HCT116 (cell line): ENCODE measurements at regions not wholly inside any gene's neighbourhood (a gene's known extent, or its start where the extent isn't known, plus 50 kb on each side); places are given as distances from the start of the nearest gene placed in this dataset.

ENCODE experiments used
- ATAC-seq: fragments of 200-7000 bp; cut with Tn5 transposase; 2 replicates; pipeline ENCODE4 v1.9.1; 2020; ENCODE audit warnings: mild to moderate bottlenecking, moderate library complexity
- BruUV-seq: library from RNA; stranded (reverse); fragments of 400-500 nt; replicated peaks from 2 replicates; lab custom pipeline; 2021; lab: Mats Ljungman, UMichigan
- CTCF ChIA-PET: fragments of 300-600 bp; sonication (Branson Sonifier 250); formaldehyde crosslinking; loops from one replicate; lab custom pipeline; 2021; ENCODE audit warnings: antibody characterized with exemption; lab: Charles Lee
- POLR2A ChIA-PET: fragments of 300-600, 350-600 bp; sonication (Branson Sonifier 250); formaldehyde crosslinking; loops from one replicate; lab custom pipeline; 2021; ENCODE audit warnings: antibody characterized with exemption; lab: Charles Lee
- RAD21 ChIA-PET, 2 experiments: fragments of 300-600 bp; sonication (Branson Sonifier 250); formaldehyde crosslinking; loops; one replicate each; lab custom pipeline; 2023; ENCODE audit warnings: low total read pairs in 2 of 2; ENCODE audit not compliant: uncharacterized antibody in 2 of 2, unreplicated experiment in 2 of 2, low non-redundant PET in 1 of 2; lab: Charles Lee
- DNase-seq: peaks from one replicate; pipeline ENCODE4 v3.0.0-alpha.2; 2010; ENCODE audit warnings: low read depth, low spot score
- H2AFZ ChIP-seq: fragments of 200-600 bp; shearing (Covaris generic), sonication (generic); 2 replicates; pipeline ENCODE4 v1.6.1; 2017; ENCODE audit warnings: low read depth, mixed run types, mixed read lengths, antibody characterized with exemption, low read length; ENCODE audit not compliant: poor library complexity, severe bottlenecking
- H3K27ac ChIP-seq: 2 replicates; pipeline ENCODE4 v1.5.1; 2012; ENCODE audit warnings: low read depth, low read length
- H3K27me3 ChIP-seq: fragments of 200-600 bp; sonication (generic); 2 replicates; pipeline ENCODE4 v1.6.1; 2016; ENCODE audit warnings: mixed run types, low read length, mixed read lengths; ENCODE audit not compliant: insufficient read depth
- H3K36me3 ChIP-seq, 2 experiments: fragments of 200-500 bp in 1 of 2; fragments of 200-600 bp in 1 of 2; sonication (Bioruptor generic) in 1 of 2; sonication (generic) in 1 of 2; 2 replicates each; pipeline versions ENCODE4 v1.5.1 to v1.6.1; 2014 to 2016; ENCODE audit warnings: low read length in 2 of 2, inconsistent platforms in 1 of 2, mixed read lengths in 1 of 2, mixed run types in 1 of 2; ENCODE audit not compliant: insufficient read depth in 2 of 2, control insufficient read depth in 1 of 2
- H3K4me1 ChIP-seq, 2 experiments: fragments of 200-600 bp in 1 of 2; sonication (generic) in 1 of 2; 2 replicates each; pipeline versions ENCODE4 v1.5.1 to v1.6.1; 2012 to 2017; ENCODE audit warnings: low read length in 2 of 2, inconsistent platforms in 1 of 2, mild to moderate bottlenecking in 1 of 2, mixed read lengths in 1 of 2, mixed run types in 1 of 2, moderate library complexity in 1 of 2; ENCODE audit not compliant: insufficient read depth in 2 of 2, control insufficient read depth in 1 of 2
- H3K4me2 ChIP-seq: fragments of 200-600 bp; sonication (generic); 2 replicates; pipeline ENCODE4 v1.6.1; 2017; ENCODE audit warnings: mixed run types, low read length, mixed read lengths
- H3K4me3 ChIP-seq, 2 experiments: fragments of 200-600 bp in 1 of 2; sonication (generic) in 1 of 2; replicated peaks in 1 of 2; 2 replicates each; pipeline ENCODE4 v1.5.1; 2011 to 2016; ENCODE audit warnings: low read length in 2 of 2, control low read depth in 1 of 2, low read depth in 1 of 2, mild to moderate bottlenecking in 1 of 2, mixed read lengths in 1 of 2, mixed run types in 1 of 2
- H3K79me2 ChIP-seq: fragments of 200-600 bp; sonication (generic); 2 replicates; pipeline ENCODE4 v1.6.1; 2017; ENCODE audit warnings: mild to moderate bottlenecking, mixed run types, low read length, moderate library complexity, mixed read lengths; ENCODE audit not compliant: insufficient read depth
- H3K9ac ChIP-seq: fragments of 200-600 bp; sonication (generic); 2 replicates; pipeline ENCODE4 v1.6.1; 2016; ENCODE audit warnings: low read length, mixed read lengths
- H3K9me2 ChIP-seq: fragments of 200-600 bp; sonication (generic), shearing (Covaris generic); 2 replicates; pipeline ENCODE4 v1.6.1; 2017; ENCODE audit warnings: mixed run types, mild to moderate bottlenecking, moderate library complexity; ENCODE audit not compliant: insufficient read depth
- H3K9me3 ChIP-seq, 2 experiments: fragments of 200-500 bp in 1 of 2; fragments of 200-600 bp in 1 of 2; sonication (Bioruptor generic) in 1 of 2; sonication (generic) in 1 of 2; 2 replicates each; pipeline ENCODE4 v1.6.1; 2014 to 2017; ENCODE audit warnings: low read length in 2 of 2, mixed read lengths in 2 of 2, inconsistent platforms in 1 of 2, low read depth in 1 of 2, mild to moderate bottlenecking in 1 of 2, mixed run types in 1 of 2, moderate library complexity in 1 of 2; ENCODE audit not compliant: control insufficient read depth in 1 of 2, insufficient read depth in 1 of 2
- H4K20me1 ChIP-seq: fragments of 200-600 bp; sonication (generic), shearing (Covaris generic); 2 replicates; pipeline ENCODE4 v1.6.1; 2017; ENCODE audit warnings: mixed run types, mild to moderate bottlenecking, moderate library complexity; ENCODE audit not compliant: insufficient read depth
- ATF3 ChIP-seq: IDR thresholded peaks from 2 replicates; pipeline ENCODE4 v1.6.1; 2012
- CTCF ChIP-seq, 3 experiments: fragments of 200-600 bp in 1 of 3; sonication (generic) in 1 of 3; IDR thresholded peaks in 2 of 3; conservative IDR thresholded peaks in 1 of 3; 2 replicates each; pipeline ENCODE4 v1.5.1; 2012 to 2017; ENCODE audit warnings: low read depth in 2 of 3, low read length in 2 of 3, antibody characterized with exemption in 1 of 3, borderline replicate concordance in 1 of 3, control low read depth in 1 of 3, mild to moderate bottlenecking in 1 of 3, mixed read lengths in 1 of 3, mixed run types in 1 of 3, moderate library complexity in 1 of 3; ENCODE audit not compliant: insufficient read depth in 1 of 3
- POLR2A ChIP-seq: IDR thresholded peaks from 2 replicates; pipeline ENCODE4 v1.7.0; 2011; ENCODE audit warnings: borderline replicate concordance; ENCODE audit not compliant: insufficient read depth, insufficient read length; ENCODE audit errors: extremely low read depth
- POLR2AphosphoS5 ChIP-seq: IDR thresholded peaks from 2 replicates; pipeline ENCODE4 v1.6.1; 2011; ENCODE audit warnings: mild to moderate bottlenecking, low read depth, low read length, moderate library complexity
- RAD21 ChIP-seq: IDR thresholded peaks from 2 replicates; pipeline ENCODE4 v1.6.1; 2012; ENCODE audit warnings: low read depth, mild to moderate bottlenecking
- ZBTB33 ChIP-seq: IDR thresholded peaks from 2 replicates; pipeline ENCODE4 v1.6.1; 2011; ENCODE audit warnings: mild to moderate bottlenecking, low read length, moderate library complexity; ENCODE audit not compliant: insufficient replicate concordance; ENCODE audit errors: extremely low read depth
- ZNF274 ChIP-seq: fragments of 200-500 bp; sonication (Bioruptor generic); IDR thresholded peaks from 2 replicates; pipeline ENCODE4 v1.6.1; 2014; ENCODE audit warnings: mild to moderate bottlenecking, low read depth, low read length, inconsistent platforms
- intact Hi-C: fragments of 100-400 bp; cut with micrococcal nuclease; formaldehyde crosslinking; loops from 2 replicates; pipeline ENCODE4 v1.10.0; 2022

GRCh38 chr1:55534565-55535121, 319.5 kb upstream of the USP24 start:
- H4K20me1 ChIP-seq = no peaks in the 10 kb centered on the region
- no peaks in the 10 kb centered on the region for H3K36me3 ChIP-seq
- H3K79me2 ChIP-seq = no peaks in the 10 kb centered on the region
- intact Hi-C loops = no loop called here
- TF ChIP-seq POLR2AphosphoS5 (no peak), ZBTB33 (no peak), ZNF274 (no peak), CTCF (IDR thresholded peaks at IDR 0.05 in 2 of 3, conservative IDR thresholded peaks at IDR 0.05 in 1 of 3; ENCODE audit: borderline replicate concordance in 1 of 3, insufficient read depth in 1 of 3, low read depth in 2 of 3, low read length in 2 of 3) (no peak), POLR2A (no peak), RAD21 (no peak), ATF3 (no peak)
- no peak for DNase-seq
- no peaks in the 10 kb centered on the region for H3K27me3 ChIP-seq
- ChIA-PET CTCF (no interaction called here), RAD21 (no interaction called here), POLR2A (no interaction called here)
- no peaks in the 10 kb centered on the region for H3K9me3 ChIP-seq
- no peaks in the 10 kb centered on the region for H3K4me1 ChIP-seq
- no TSS peak for BruUV-seq
- no peak overlapping the region for H3K9ac ChIP-seq
- no peak overlapping the region for H2AFZ ChIP-seq
- no peak overlapping the region for H3K27ac ChIP-seq
- H3K4me2 ChIP-seq = no peak overlapping the region
- no peak overlapping the region for H3K4me3 ChIP-seq
- ATAC-seq = no peak
- no peaks in the 10 kb centered on the region for H3K9me2 ChIP-seq
